PC-9 (cell line): ENCODE measurements at regions not wholly inside any gene's neighbourhood (a gene's known extent, or its start where the extent isn't known, plus 50 kb on each side); places are given as distances from the start of the nearest gene placed in this dataset.

Experiments
- BruUV-seq: library from RNA; stranded (reverse); fragments of 400-500 nt; replicated peaks from 2 replicates; lab custom pipeline; 2021; lab: Mats Ljungman, UMichigan
- CTCF ChIA-PET: fragments of 300-600 bp; sonication (Branson Sonifier 250); formaldehyde crosslinking; loops from one replicate; lab custom pipeline; 2022; ENCODE audit warnings: antibody characterized with exemption; lab: Charles Lee
- POLR2A ChIA-PET: fragments of 300-600 bp; sonication (Branson Sonifier 250); formaldehyde crosslinking; loops from one replicate; lab custom pipeline; 2022; ENCODE audit warnings: antibody characterized with exemption; ENCODE audit not compliant: unreplicated experiment; lab: Charles Lee
- DNase-seq, 2 experiments: peaks; one replicate each; pipeline versions ENCODE4 v3.0.0 to v3.0.0-alpha.2; 2015 to 2022; ENCODE audit warnings: mixed read lengths in 1 of 2
- H2AFZ ChIP-seq: fragments of 200-600 bp; sonication (generic); 2 replicates; pipeline ENCODE4 v1.8.1; 2017; ENCODE audit warnings: antibody characterized with exemption
- H3F3A ChIP-seq: fragments of 200-600 bp; sonication (generic); 2 replicates; pipeline ENCODE4 v1.8.1; 2017; ENCODE audit warnings: antibody characterized with exemption, mild to moderate bottlenecking, low read depth; ENCODE audit not compliant: insufficient read depth
- H3K27ac ChIP-seq: fragments of 200-600 bp; sonication (generic); 2 replicates; pipeline ENCODE4 v1.6.1; 2016; ENCODE audit warnings: mixed run types
- H3K27me3 ChIP-seq: fragments of 200-600 bp; sonication (generic); 2 replicates; pipeline ENCODE4 v1.6.1; 2016; ENCODE audit warnings: low read depth, mixed run types; ENCODE audit not compliant: insufficient read depth
- H3K36me3 ChIP-seq: fragments of 200-600 bp; sonication (generic); 2 replicates; pipeline ENCODE4 v1.6.1; 2016; ENCODE audit warnings: low read depth, mixed run types
- H3K4me1 ChIP-seq: fragments of 200-600 bp; sonication (generic); replicated peaks from 2 replicates; pipeline ENCODE4 v1.6.1; 2016; ENCODE audit warnings: mixed run types; ENCODE audit not compliant: insufficient read depth
- H3K4me2 ChIP-seq: fragments of 200-600 bp; sonication (generic); 2 replicates; pipeline ENCODE4 v1.6.1; 2017; ENCODE audit warnings: mixed run types
- H3K4me3 ChIP-seq: fragments of 200-600 bp; sonication (generic); 2 replicates; pipeline ENCODE4 v1.6.1; 2016; ENCODE audit warnings: mixed run types
- H3K79me2 ChIP-seq: fragments of 200-600 bp; sonication (generic); 2 replicates; pipeline ENCODE4 v1.6.1; 2017; ENCODE audit warnings: low read depth, mixed run types
- H3K9me2 ChIP-seq: fragments of 200-600 bp; sonication (generic); 2 replicates; pipeline ENCODE4 v1.8.1; 2017; ENCODE audit warnings: mild to moderate bottlenecking; ENCODE audit not compliant: insufficient read depth
- H3K9me3 ChIP-seq: fragments of 200-600 bp; sonication (generic); 2 replicates; pipeline ENCODE4 v1.8.1; 2016; ENCODE audit warnings: low read depth; ENCODE audit not compliant: insufficient read depth
- H4K20me1 ChIP-seq: fragments of 200-600 bp; sonication (generic); 2 replicates; pipeline ENCODE4 v1.8.1; 2017; ENCODE audit not compliant: insufficient read depth
- EZH2 ChIP-seq: fragments of 200-600 bp; sonication (generic); IDR thresholded peaks from 2 replicates; pipeline ENCODE4 v1.8.0; 2017; ENCODE audit warnings: antibody characterized with exemption, low read depth
- intact Hi-C: fragments of 100-400 bp; cut with micrococcal nuclease; formaldehyde crosslinking; loops from one replicate; pipeline ENCODE4 v1.10.0; 2022; ENCODE audit not compliant: unreplicated experiment
- TF ChIP-seq, protein P1 (sequence below): fragments of 200-600 bp; sonication (generic); conservative IDR thresholded peaks from 2 replicates; pipeline ENCODE4 v1.6.1; 2017; ENCODE audit warnings: mixed run types, antibody characterized with exemption, mild to moderate bottlenecking, moderate library complexity

DNA sequence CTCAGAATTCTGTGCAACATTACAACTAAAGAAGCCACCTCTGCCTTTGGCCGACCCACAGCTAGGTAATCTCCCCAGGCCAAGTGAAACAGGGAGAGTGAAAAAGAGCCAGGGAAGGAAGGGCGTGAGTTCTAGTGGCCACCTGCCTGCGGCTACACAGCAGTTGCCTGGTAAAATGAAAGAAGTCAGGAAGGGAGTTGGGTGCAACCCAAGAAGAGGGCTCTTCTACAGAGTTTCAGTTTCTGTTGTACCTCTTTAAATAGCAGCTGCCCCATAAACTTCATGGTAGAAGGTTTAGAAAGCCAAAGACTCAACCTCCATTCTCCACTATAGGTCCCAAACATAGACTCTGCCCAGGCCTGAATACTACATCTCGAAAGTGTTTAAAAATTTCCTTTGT is 76.2 kb upstream of the TMEM168 start:
- Histone ChIP-seq H3F3A (no peaks in the 10 kb centered on the region), H3K27me3 (no peaks in the 10 kb centered on the region), H3K9me2 (peaks cover 2% of the 10 kb centered on the region; the same call in 1 of the 2 replicates), H3K4me1 (no peaks in the 10 kb centered on the region), H3K4me3 (no peak overlapping the region), H3K9me3 (no peaks in the 10 kb centered on the region), H3K79me2 (peaks cover 4% of the 10 kb centered on the region; the same call in 1 of the 2 replicates), H4K20me1 (peaks cover 7% of the 10 kb centered on the region), H3K27ac (no peak overlapping the region), H3K4me2 (no peak overlapping the region), H2AFZ (no peak overlapping the region), H3K36me3 (no peaks in the 10 kb centered on the region)
- CTCF ChIA-PET, result no interaction called here
- intact Hi-C loops, result no loop called here
- TF ChIP-seq, protein P1, sequence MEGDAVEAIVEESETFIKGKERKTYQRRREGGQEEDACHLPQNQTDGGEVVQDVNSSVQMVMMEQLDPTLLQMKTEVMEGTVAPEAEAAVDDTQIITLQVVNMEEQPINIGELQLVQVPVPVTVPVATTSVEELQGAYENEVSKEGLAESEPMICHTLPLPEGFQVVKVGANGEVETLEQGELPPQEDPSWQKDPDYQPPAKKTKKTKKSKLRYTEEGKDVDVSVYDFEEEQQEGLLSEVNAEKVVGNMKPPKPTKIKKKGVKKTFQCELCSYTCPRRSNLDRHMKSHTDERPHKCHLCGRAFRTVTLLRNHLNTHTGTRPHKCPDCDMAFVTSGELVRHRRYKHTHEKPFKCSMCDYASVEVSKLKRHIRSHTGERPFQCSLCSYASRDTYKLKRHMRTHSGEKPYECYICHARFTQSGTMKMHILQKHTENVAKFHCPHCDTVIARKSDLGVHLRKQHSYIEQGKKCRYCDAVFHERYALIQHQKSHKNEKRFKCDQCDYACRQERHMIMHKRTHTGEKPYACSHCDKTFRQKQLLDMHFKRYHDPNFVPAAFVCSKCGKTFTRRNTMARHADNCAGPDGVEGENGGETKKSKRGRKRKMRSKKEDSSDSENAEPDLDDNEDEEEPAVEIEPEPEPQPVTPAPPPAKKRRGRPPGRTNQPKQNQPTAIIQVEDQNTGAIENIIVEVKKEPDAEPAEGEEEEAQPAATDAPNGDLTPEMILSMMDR, result no peak
- no peak for TF ChIP-seq EZH2
- BruUV-seq, result no TSS peak
- DNase-seq, result no peak
- POLR2A ChIA-PET, result no interaction called here

DNA sequence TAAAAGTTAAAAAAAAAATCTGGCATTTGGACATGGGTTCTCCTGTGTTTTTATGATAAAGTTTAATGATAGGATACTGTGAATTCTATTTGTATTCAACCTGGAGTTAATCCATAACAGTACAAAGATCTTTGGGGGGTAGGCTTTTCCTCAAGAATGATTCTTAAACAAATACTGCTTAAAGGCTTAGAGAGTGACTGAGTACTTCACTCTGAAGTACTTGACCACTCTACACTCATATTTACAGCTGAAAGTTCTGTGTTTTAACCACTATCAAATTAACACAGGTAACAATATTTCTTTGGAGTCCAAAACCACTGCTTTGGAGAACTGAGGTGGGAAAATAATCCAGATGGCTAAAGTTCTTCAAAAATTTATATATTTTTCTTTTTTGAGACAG is 74.2 kb upstream of the TMEM168 start:
- intact Hi-C loops, result no loop called here
- H3K27me3 ChIP-seq, result no peaks in the 10 kb centered on the region
- H3K79me2 ChIP-seq, result no peaks in the 10 kb centered on the region
- peaks cover 7% of the 10 kb centered on the region for H4K20me1 ChIP-seq
- TF ChIP-seq EZH2, result no peak
- TF ChIP-seq, protein P1, result no peak
- H3K4me3 ChIP-seq, result no peak overlapping the region
- no peaks in the 10 kb centered on the region for H3K4me1 ChIP-seq
- H3K36me3 ChIP-seq, result no peaks in the 10 kb centered on the region
- no peak overlapping the region for H2AFZ ChIP-seq
- ChIA-PET POLR2A (interaction anchor here (0.6 kb wide), 1 partner anchor 27 kb away, joined by 5 read pairs; no protein-coding TSS in a partner anchor), CTCF (no interaction called here)
- no peak overlapping the region for H3K27ac ChIP-seq
- no peaks in the 10 kb centered on the region for H3K9me3 ChIP-seq
- H3K4me2 ChIP-seq, result no peak overlapping the region
- H3K9me2 ChIP-seq, result no peaks in the 10 kb centered on the region
- no peak for DNase-seq
- BruUV-seq, result no TSS peak
- no peaks in the 10 kb centered on the region for H3F3A ChIP-seq

DNA sequence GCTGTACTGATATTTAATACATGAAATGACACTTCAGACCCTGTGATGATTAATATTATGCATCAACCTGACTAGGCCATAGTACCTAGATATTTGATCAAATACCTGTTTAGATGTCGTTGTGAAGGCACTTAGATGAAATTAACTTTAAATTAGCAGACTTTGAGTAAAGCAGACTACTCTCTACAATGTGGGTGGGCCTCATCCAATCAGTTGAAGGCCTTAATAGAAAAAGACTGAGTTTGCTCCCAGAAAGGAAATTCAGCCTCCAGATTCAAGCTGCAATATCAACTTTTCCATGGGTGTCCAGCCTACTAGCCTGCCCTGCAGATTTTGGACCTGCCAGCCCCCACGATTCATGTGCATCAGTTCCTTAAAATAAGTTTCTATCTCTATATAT is 68.6 kb upstream of the TMEM168 start:
- H3K27me3 ChIP-seq, result no peaks in the 10 kb centered on the region
- no peaks in the 10 kb centered on the region for H3F3A ChIP-seq
- H3K4me2 ChIP-seq, result no peak overlapping the region
- no TSS peak for BruUV-seq
- TF ChIP-seq, protein P1, result no peak
- no peak for TF ChIP-seq EZH2
- no peak overlapping the region for H3K27ac ChIP-seq
- no peaks in the 10 kb centered on the region for H4K20me1 ChIP-seq
- H2AFZ ChIP-seq, result no peak overlapping the region
- no peak for DNase-seq
- H3K9me2 ChIP-seq, result no peaks in the 10 kb centered on the region
- no peak overlapping the region for H3K4me3 ChIP-seq
- ChIA-PET CTCF (no interaction called here), POLR2A (no interaction called here)
- H3K9me3 ChIP-seq, result no peaks in the 10 kb centered on the region
- H3K4me1 ChIP-seq, result no peaks in the 10 kb centered on the region
- intact Hi-C loops, result no loop called here
- no peaks in the 10 kb centered on the region for H3K79me2 ChIP-seq
- H3K36me3 ChIP-seq, result no peaks in the 10 kb centered on the region
